ENCODE measurements at regions not wholly inside any gene's neighbourhood (a gene's known extent, or its start where the extent isn't known, plus 50 kb on each side); places are given as distances from the start of the nearest gene placed in this dataset.

- Mint-ChIP-seq H3K4me3 (no peak overlapping the region), H3K27ac (no peak overlapping the region)
Observed at GRCh38 chr5:167554564-167555290, 736.7 kb upstream of the WWC1 start.

GRCh38 chr5:167555565-167556166 lies 735.8 kb upstream of the WWC1 start:
- ATAC-seq: no peak
- no peaks in the 10 kb centered on the region for H3K4me1 Mint-ChIP-seq
- no peak overlapping the region for H3K27ac Mint-ChIP-seq

More at GRCh38 chr5:167554564-167555290, 736.7 kb upstream of the WWC1 start:
- Mint-ChIP-seq H3K36me3 (no peaks in the 10 kb centered on the region), H3K9me3 (peaks cover 3% of the 10 kb centered on the region), H3K4me1 (no peaks in the 10 kb centered on the region)
- no peak for ATAC-seq
- no peak for DNase-seq (ENCODE audit: low spot score in 2 of 2)

GRCh38 chr5:167557359-167557758 lies 734.1 kb upstream of the WWC1 start:
- ATAC-seq (no peak), DNase-seq (ENCODE audit: low spot score in 2 of 2) (no peak)
- Mint-ChIP-seq H3K4me1 (no peaks in the 10 kb centered on the region), H3K9me3 (peaks cover 11% of the 10 kb centered on the region), H3K4me3 (no peak overlapping the region), H3K27ac (no peak overlapping the region), H3K36me3 (no peaks in the 10 kb centered on the region)

More at GRCh38 chr5:167555565-167556166, 735.8 kb upstream of the WWC1 start:
- DNase-seq (ENCODE audit: low spot score in 2 of 2): no peak
- Mint-ChIP-seq H3K4me3 (no peak overlapping the region), H3K36me3 (no peaks in the 10 kb centered on the region), H3K9me3 (peaks cover 3% of the 10 kb centered on the region)

GRCh38 chr5:167561796-167562195 lies 729.6 kb upstream of the WWC1 start:
- no peaks in the 10 kb centered on the region for H3K4me1 Mint-ChIP-seq
- peaks cover 13% of the 10 kb centered on the region for H3K9me3 Mint-ChIP-seq
- no peaks in the 10 kb centered on the region for H3K36me3 Mint-ChIP-seq
- H3K27ac Mint-ChIP-seq: no peak overlapping the region
- no peak for ATAC-seq
- DNase-seq (ENCODE audit: low spot score in 2 of 2): no peak
- no peak overlapping the region for H3K4me3 Mint-ChIP-seq

- Mint-ChIP-seq H3K27ac (no peak overlapping the region), H3K4me1 (no peaks in the 10 kb centered on the region), H3K36me3 (no peaks in the 10 kb centered on the region), H3K9me3 (peaks cover 13% of the 10 kb centered on the region), H3K4me3 (no peak overlapping the region)
- no peak for DNase-seq (ENCODE audit: low spot score in 2 of 2)
- ATAC-seq: no peak
Observed at GRCh38 chr5:167564275-167564674, 727.2 kb upstream of the WWC1 start.

- no peaks in the 10 kb centered on the region for H3K36me3 Mint-ChIP-seq
- H3K27ac Mint-ChIP-seq: no peak overlapping the region
- peaks cover 16% of the 10 kb centered on the region for H3K9me3 Mint-ChIP-seq
Observed at GRCh38 chr5:167565189-167565954, 726.1 kb upstream of the WWC1 start.

GRCh38 chr5:167570431-167570830 lies 721.0 kb upstream of the WWC1 start:
- Mint-ChIP-seq H3K36me3 (no peaks in the 10 kb centered on the region), H3K4me1 (peaks cover 6% of the 10 kb centered on the region), H3K27ac (no peak overlapping the region), H3K4me3 (no peak overlapping the region), H3K9me3 (peaks cover 6% of the 10 kb centered on the region)
- DNase-seq (ENCODE audit: low spot score in 2 of 2) (no peak), ATAC-seq (no peak)

More at GRCh38 chr5:167565189-167565954, 726.1 kb upstream of the WWC1 start:
- Mint-ChIP-seq H3K4me1 (no peaks in the 10 kb centered on the region), H3K4me3 (no peak overlapping the region)
- ATAC-seq (no peak), DNase-seq (ENCODE audit: low spot score in 2 of 2) (no peak)

GRCh38 chr5:167571824-167572223 lies 719.6 kb upstream of the WWC1 start:
- H3K9me3 Mint-ChIP-seq: peaks cover 6% of the 10 kb centered on the region

GRCh38 chr5:167573370-167574127 lies 717.9 kb upstream of the WWC1 start:
- no peaks in the 10 kb centered on the region for H3K36me3 Mint-ChIP-seq
- no peak overlapping the region for H3K4me3 Mint-ChIP-seq
- ATAC-seq: no peak
- H3K9me3 Mint-ChIP-seq: peaks cover 6% of the 10 kb centered on the region
- no peak overlapping the region for H3K27ac Mint-ChIP-seq
- H3K4me1 Mint-ChIP-seq: peaks cover 6% of the 10 kb centered on the region
- DNase-seq (ENCODE audit: low spot score in 2 of 2): no peak

More at GRCh38 chr5:167571824-167572223, 719.6 kb upstream of the WWC1 start:
- ATAC-seq: no peak
- Mint-ChIP-seq H3K4me1 (peaks cover 6% of the 10 kb centered on the region), H3K4me3 (no peak overlapping the region), H3K27ac (no peak overlapping the region), H3K36me3 (no peaks in the 10 kb centered on the region)
- DNase-seq (ENCODE audit: low spot score in 2 of 2): no peak

- Mint-ChIP-seq H3K4me1 (peaks cover 6% of the 10 kb centered on the region), H3K27ac (no peak overlapping the region), H3K36me3 (no peaks in the 10 kb centered on the region), H3K9me3 (peaks cover 6% of the 10 kb centered on the region), H3K4me3 (no peak overlapping the region)
- DNase-seq (ENCODE audit: low spot score in 2 of 2) (no peak), ATAC-seq (no peak)
Observed at GRCh38 chr5:167574464-167574863, 717.0 kb upstream of the WWC1 start.

GRCh38 chr5:167575330-167575729 lies 716.1 kb upstream of the WWC1 start:
- DNase-seq (ENCODE audit: low spot score in 2 of 2) (no peak), ATAC-seq (no peak)
- no peaks in the 10 kb centered on the region for H3K36me3 Mint-ChIP-seq
- no peak overlapping the region for H3K27ac Mint-ChIP-seq
- H3K4me3 Mint-ChIP-seq: no peak overlapping the region
- peaks cover 6% of the 10 kb centered on the region for H3K4me1 Mint-ChIP-seq
- H3K9me3 Mint-ChIP-seq: peaks cover 4% of the 10 kb centered on the region

- Mint-ChIP-seq H3K9me3 (peaks cover 4% of the 10 kb centered on the region), H3K27ac (no peak overlapping the region), H3K36me3 (no peaks in the 10 kb centered on the region), H3K4me3 (no peak overlapping the region), H3K4me1 (peaks cover 6% of the 10 kb centered on the region)
- DNase-seq (ENCODE audit: low spot score in 2 of 2) (no peak), ATAC-seq (no peak)
Observed at GRCh38 chr5:167576126-167576525, 715.3 kb upstream of the WWC1 start.

- Mint-ChIP-seq H3K27ac (no peak overlapping the region), H3K9me3 (peaks cover 4% of the 10 kb centered on the region), H3K4me3 (no peak overlapping the region), H3K36me3 (no peaks in the 10 kb centered on the region), H3K4me1 (peaks cover 6% of the 10 kb centered on the region)
- DNase-seq (ENCODE audit: low spot score in 2 of 2) (no peak), ATAC-seq (no peak)
Observed at GRCh38 chr5:167576897-167577296, 714.5 kb upstream of the WWC1 start.

- DNase-seq (ENCODE audit: low spot score in 2 of 2) (no peak), ATAC-seq (no peak)
- no peaks in the 10 kb centered on the region for H3K36me3 Mint-ChIP-seq
- H3K4me1 Mint-ChIP-seq: peaks cover 6% of the 10 kb centered on the region
- H3K9me3 Mint-ChIP-seq: peaks cover 4% of the 10 kb centered on the region
- H3K4me3 Mint-ChIP-seq: no peak overlapping the region
- H3K27ac Mint-ChIP-seq: no peak overlapping the region
Observed at GRCh38 chr5:167577616-167578015, 713.8 kb upstream of the WWC1 start.
